ENCODE measurements at regions not wholly inside any gene's neighbourhood (a gene's known extent, or its start where the extent isn't known, plus 50 kb on each side); places are given as distances from the start of the nearest gene placed in this dataset.

GRCh38 chr13:71068041-71068440 is 799.0 kb downstream of the DACH1 start:
- no peak for DNase-seq

- DNase-seq: peak; percentile 45
Measured at GRCh38 chr13:71067165-71067815, 799.7 kb downstream of the DACH1 start.

- no peak for DNase-seq
Measured at GRCh38 chr13:71056581-71056980, 810.4 kb downstream of the DACH1 start.

DNA sequence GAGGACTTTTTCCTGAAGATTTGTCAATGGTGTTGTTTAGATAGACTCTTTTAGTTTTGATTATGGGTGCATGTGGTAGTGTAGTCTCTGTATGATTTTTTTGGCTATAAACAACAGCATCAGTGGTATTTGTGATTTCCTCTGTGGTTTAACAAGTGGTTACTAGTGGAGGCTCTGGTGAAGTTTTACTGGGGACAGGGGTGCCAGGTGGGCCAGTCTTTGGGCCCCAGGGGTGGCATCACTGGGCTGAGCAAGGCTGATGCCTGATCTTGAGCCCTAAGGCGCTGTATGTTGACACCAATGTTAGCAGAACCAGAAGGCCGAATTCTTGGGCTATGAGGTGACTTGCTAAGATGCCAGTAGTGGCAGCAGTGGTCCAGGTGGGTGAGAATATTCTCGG is 811.4 kb downstream of the DACH1 start:
- no peak for DNase-seq

DNA sequence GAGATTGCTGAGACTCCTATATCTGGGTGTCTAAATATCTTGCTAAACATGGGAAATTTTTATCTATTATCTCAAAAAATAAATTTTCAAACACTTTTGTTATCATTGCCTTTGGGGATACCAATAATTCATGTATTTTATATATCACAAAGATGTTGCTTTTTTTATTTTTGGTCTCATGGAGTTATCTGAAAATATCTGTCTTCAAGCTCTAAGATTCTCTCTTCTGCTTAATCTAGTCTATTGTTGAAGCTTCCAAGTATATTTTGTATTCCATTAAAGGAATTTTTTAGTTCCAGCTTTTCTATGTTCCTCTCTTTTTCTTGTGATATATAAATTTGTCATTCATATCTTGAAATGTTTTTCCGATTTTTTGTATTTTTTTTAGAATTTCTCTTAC is 812.0 kb downstream of the DACH1 start:
- DNase-seq: no peak

DNA sequence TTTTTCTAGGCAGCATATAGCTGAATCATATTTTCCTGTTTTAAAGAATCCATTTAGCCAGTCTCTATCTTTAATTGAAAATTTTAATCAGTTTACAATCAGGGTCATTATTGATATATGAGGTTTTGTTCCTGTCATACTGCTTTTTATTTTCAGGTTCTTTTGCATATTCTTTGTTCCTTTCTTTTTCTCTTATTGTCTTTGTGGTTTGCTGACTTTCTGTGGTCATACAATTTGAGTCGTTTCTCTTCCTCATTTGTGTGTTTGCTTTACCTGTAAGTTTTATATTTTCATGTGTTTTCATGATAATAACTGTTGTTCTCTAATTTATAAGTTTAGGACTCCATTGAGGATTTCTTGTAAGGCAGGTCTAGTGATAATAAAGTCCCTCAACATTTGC is 812.6 kb downstream of the DACH1 start:
- DNase-seq: no peak

- no peak for DNase-seq
Measured at GRCh38 chr13:71051573-71051972, 815.4 kb downstream of the DACH1 start.

- no peak for DNase-seq
Measured at GRCh38 chr13:71046360-71047079, 820.5 kb downstream of the DACH1 start.

- DNase-seq: no peak
Measured at GRCh38 chr13:71045101-71045500, 821.9 kb downstream of the DACH1 start.

DNA sequence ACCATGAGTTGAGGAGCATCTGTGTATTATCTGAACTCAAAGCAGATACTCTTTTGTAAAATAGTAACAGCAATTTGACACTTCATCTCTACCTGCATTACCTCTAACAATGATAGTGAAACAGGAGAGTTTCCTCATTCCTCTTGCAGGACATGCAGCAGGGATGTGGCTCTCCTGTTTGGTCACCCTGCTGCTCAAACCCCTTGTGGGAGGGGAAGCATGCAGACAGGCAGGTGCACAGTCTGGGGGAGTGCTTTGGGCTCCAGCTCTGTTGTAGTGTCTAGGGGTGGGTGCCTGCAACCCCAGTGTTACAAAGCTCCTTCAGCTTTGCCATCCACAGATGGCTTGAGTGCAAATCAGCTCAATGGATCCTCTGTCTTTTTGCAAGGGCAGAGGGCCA is 827.6 kb downstream of the DACH1 start:
- DNase-seq: no peak

DNA sequence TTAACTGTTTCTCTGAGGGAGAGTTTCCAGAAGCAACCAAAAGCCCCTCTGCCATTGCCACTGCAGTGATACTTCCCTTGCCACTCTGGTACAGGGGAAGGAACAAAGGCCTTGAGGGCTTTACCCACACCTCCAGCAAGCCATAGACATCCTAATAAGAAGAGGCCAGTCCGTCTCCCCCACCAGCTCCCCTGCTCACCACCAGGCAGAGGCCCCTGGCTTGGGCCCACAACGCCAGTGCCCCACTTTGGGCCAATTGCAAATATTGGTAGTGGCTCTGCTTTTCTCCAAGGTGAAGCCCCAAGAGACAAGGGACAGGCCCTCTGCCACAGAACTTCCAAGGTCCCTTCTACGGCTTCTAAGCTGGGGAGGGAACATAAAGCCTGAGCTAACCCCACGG is 833.0 kb downstream of the DACH1 start:
- no peak for DNase-seq

DNA sequence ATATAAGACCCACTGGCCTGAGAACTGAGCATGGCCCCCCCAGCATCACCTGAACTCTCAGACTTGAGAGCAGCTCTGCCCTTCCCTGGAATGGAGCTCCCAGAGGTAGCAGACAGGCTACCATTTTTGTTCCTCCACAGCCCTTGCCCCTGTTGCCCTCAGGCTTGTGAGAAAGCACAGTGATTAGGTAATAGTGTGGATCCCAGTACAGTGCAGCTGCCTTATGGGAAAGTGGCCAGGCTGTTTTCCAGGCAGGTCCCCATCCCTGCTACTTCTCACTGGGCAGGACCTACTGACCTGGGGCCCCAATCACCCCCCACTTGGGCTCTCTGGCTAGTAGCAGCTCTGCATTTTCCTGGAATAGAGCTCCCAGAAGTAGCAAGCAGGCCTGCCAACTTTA is 834.0 kb downstream of the DACH1 start:
- no peak for DNase-seq

DNA sequence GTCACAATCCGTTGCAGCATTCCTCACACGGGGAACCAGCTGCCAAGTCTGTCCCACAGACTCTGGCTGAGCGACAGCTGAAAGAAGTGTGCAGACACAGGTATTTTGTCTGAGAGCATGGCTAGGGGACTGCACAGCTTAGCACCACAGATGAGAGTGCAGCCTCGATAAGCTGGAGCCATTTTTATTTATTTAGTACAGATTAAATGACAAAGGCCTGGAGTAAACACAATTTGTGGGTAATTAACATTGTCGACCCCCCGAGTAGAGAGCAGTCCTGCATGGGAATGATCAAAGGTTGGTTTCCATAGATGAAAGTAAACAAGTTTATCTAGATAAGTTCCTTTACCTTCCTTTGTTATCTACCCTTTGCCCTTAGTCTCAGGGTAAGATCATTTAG is 836.2 kb downstream of the DACH1 start:
- no peak for DNase-seq

- DNase-seq: no peak
Measured at GRCh38 chr13:71028884-71029283, 838.1 kb downstream of the DACH1 start.

DNA sequence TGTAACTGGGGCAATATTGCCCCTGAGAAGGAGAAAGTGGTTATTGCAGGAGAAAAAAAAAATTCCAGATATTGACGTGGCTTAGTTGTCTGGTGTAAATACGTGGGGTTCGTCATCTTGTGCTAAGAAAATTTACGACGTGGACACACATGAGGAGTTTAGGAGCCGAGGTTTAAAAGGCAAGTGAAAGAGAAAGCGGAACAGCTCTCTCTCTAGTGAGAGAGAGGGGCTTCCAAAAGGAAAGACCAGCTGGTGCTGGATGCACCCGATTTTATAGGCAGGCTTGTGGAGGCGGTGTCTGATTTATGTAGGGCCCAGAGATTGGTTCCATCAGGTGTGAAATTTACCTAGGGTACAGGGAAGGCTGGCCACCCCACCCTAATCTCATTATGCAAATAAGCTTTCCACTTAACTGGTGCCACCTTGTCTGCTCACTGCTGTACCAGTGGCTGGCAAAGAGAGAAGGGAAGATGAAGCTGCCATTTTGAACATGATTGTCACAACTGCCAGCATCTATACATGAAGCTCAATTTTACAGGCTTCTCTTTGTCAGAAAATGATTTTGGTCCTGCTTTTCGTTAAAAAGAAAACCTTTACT is 845.1 kb downstream of the DACH1 start:
- DNase-seq: no peak

DNA sequence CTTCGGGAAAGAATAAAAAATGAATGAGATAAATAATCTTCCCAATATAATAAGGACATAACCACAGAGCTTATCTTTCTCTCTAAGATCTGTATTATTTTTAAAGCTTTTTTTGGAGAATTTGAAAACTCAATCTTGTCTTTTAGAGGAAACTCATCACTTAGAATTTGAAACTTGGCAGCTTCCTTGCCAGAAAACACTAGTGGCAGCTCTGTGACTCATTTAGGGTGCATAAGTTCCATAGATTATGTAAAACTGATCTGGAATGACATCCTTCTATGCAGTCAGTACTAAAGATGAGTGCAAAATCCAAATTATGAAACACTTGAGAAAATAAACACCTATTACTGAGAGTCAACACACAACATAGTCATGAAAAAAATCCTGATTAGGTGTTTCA is 848.0 kb downstream of the DACH1 start:
- no peak for DNase-seq

DNA sequence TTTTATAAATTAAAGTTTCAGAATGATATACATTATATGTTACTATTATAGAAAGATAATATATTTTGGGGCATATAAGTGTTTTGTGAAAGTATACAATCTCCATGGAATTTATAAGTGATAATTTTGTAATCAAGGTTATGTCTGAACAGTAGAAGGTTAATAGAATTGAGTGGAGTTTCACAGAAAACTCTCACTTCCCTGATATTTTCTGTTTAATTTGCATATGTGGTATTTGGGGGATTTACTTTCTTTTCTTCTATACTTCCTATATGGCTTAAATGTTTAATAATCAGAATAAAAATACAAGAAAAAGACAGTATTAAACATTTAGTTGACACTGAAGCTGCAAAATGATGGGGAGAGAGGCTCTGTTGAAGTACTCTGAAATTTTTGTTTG is 848.5 kb downstream of the DACH1 start:
- no peak for DNase-seq

GRCh38 chr13:71017607-71018006 is 849.4 kb downstream of the DACH1 start:
- DNase-seq: no peak

DNA sequence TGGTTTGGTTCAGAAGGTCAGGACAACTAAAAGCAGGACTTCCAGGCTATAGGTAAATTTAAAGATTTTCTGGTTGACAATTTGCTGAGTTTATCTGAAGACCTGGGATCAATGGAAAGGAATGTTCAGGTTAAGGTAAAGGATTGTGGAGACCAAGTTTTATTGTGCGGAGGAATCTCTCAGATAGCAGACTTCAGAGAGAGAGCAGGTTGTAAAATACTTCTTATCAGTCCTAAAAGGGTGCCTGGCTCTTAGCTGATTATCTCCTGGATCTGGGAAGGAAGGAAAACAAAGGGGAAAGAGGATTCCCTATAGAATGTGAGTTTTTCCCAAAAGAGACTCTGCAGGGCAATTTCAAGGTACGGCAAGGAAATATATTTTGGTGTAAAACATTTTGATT is 851.5 kb downstream of the DACH1 start:
- DNase-seq: no peak

DNA sequence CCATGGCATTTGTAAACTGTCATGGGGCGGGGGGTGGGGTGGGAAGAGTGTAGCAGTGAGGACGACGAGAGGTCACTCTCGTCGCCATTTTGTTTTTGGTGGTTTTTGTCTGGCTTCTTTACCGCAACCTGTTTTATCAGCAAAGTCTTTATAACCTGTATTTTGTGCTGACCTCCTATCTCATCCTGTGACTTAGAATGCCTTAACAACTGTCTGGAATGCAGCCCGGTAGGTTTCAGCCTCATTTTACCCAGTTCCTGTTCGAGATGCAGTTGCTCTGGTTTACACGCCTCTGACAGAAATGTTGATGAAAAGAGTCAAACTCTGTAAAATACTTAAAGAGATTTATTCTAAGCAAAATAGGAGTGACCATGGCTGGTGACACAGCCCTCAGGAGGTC is 852.0 kb downstream of the DACH1 start:
- DNase-seq: no peak

DNA sequence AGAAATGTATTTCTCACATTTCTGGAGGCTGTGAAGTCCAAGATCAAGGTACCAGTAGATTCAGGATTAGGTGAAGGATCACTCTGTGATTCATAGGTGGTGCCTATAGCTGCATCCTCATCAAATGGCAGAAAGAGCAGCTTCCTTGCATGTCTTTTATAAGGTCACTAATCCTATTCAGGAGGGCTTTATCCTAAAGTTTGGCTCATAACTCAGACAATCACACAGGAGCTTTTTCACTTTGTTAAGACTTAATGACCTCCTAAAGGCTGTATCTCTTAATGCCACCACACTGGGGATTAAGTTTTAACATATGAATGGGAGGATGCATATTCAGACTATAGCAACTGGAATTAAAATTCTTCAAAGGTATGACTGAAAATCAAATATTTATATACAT is 861.1 kb downstream of the DACH1 start:
- DNase-seq: no peak

DNA sequence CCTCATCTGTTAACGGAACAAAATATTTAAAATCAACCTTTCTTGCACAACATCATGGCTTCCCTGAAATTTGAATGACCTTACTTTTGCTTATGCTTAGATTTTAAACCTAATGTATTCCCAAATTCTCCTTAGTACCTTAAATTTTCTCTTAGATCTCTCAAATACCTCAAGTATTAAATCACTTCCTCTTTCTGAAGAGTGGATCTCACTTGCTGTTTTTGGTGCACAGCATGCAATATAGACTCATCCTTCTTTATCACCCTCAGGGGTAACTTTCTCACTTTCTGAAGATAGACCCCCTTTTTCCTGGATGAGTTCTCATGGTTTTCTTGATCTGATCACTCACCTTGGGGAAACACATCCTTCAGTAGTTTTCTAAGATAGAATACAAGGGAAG is 871.7 kb downstream of the DACH1 start:
- DNase-seq: no peak

DNA sequence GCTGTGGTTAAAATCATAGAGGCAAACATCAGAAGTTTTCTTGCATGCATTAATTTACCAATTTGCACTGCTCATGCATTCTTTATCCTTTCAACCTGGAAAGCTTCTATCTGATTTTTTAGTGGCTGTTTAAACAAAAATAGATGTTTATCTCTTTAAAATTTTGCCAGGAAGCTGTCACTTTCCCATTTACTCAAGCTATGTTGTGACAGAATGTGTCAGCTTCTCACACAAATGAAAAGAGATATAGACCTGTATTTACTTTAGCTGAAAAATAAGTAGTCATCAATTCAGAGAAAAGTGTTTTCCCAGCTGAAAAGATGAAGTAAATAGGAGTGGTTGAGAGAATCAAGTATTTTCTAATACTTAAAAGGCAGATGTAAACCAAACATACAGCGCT is 872.8 kb downstream of the DACH1 start:
- no peak for DNase-seq

DNA sequence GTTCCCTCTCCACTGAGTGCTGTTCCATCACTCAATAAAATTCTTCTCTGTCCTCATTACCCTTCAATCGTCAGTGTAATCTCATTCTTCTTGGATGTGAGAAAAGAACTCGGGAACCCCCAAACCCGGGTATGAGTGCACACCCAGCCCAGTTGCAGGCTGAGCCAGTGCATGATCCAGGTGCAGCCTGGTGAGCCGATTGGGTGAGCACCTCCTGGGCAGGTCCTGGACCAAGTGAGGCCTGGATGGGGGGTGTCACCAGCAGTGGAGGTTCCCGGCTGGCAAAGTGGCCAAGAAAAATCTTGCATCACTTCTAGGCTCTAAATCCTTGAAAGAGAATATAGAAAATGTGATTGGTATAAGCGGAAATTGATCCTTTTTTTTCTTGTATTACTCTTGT is 878.8 kb upstream of the KLHL1 start:
- no peak for DNase-seq

DNA sequence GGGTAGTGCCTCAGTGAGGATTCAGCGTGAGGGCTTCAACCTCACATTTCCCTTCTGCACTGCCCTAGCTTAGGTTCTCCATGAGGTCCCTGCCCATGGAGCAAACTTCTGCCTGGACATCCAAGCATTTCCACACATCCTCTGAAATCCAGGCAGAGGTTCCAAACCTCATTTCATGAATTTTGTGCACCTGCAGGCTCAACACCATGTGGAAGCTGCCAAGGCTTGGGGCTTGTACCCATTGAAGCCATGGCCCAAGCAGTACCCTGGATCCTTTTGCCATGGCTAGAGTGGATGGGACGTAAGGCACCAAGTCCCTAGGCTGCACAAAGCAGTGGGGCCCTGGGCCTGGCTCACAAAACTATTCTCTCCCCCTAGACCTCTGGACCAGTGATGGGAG is 877.1 kb upstream of the KLHL1 start:
- no peak for DNase-seq
